Mucosa of rectum (tissue), 2 donors: ENCODE measurements at regions not wholly inside any gene's neighbourhood (a gene's known extent, or its start where the extent isn't known, plus 50 kb on each side); places are given as distances from the start of the nearest gene placed in this dataset.

ENCODE experiments used
- H3K27ac ChIP-seq, 2 donors: one replicate each; pipeline ENCODE4 v1.7.0; 2013; ENCODE audit warnings: inconsistent platforms in 2 of 2, low read depth in 2 of 2, low read length in 2 of 2
- H3K27me3 ChIP-seq, 2 donors: one replicate each; pipeline ENCODE4 v1.7.0; 2013; ENCODE audit warnings: low read length in 2 of 2; ENCODE audit not compliant: control insufficient read depth in 2 of 2, insufficient read depth in 2 of 2
- H3K36me3 ChIP-seq, 2 donors: one replicate each; pipeline ENCODE4 v1.7.0; 2013; ENCODE audit warnings: low read length in 2 of 2; ENCODE audit not compliant: control insufficient read depth in 2 of 2, insufficient read depth in 2 of 2
- H3K4me1 ChIP-seq, 2 donors: one replicate each; pipeline ENCODE4 v1.7.0; 2013; ENCODE audit warnings: low read length in 2 of 2, mild to moderate bottlenecking in 1 of 2; ENCODE audit not compliant: control insufficient read depth in 2 of 2, insufficient read depth in 2 of 2
- H3K4me3 ChIP-seq, 2 donors: one replicate each; pipeline ENCODE4 v1.7.0; 2013; ENCODE audit warnings: low read length in 2 of 2
- H3K9ac ChIP-seq, 2 donors: one replicate each; pipeline ENCODE4 v1.7.0; 2013; ENCODE audit warnings: low read length in 2 of 2, low read depth in 1 of 2, mild to moderate bottlenecking in 1 of 2
- H3K9me3 ChIP-seq, 2 donors: one replicate each; pipeline ENCODE4 v1.7.0; 2013; ENCODE audit warnings: low read length in 2 of 2; ENCODE audit not compliant: control insufficient read depth in 2 of 2
- donor health status: healthy.
- donor health status: Normal muscosa, but diverticular disease.

GRCh38 chr4:16329125-16329796, 103.0 kb upstream of the TAPT1 start:
- peaks cover 0 to 3% of the 10 kb centered on the region in 2 donors for H3K27me3 ChIP-seq
- H3K27ac ChIP-seq: no peak overlapping the region
- H3K9ac ChIP-seq: no peak overlapping the region
- H3K36me3 ChIP-seq: no peaks in the 10 kb centered on the region
- no peak overlapping the region for H3K4me3 ChIP-seq
- H3K4me1 ChIP-seq: no peaks in the 10 kb centered on the region
- H3K9me3 ChIP-seq: no peaks in the 10 kb centered on the region

DNA sequence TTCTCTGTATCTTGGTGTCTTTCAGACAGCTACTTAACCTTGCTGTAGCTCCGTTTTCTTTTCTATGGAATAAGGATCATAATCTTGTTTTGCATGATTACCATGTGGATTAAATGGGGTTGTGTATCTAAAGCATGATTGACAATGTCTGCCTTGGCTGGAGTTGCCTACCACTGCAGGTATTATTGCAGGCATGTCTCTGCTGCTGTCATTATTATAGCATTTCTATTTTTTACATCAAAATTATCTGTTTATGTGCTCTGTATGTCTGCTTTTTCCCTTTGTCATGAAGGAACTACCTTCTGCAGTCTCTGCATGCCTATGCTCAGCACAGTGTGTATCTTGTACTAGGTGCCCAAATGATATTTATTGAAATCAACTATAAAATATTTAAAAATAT, 95.9 kb upstream of the TAPT1 start:
- Histone ChIP-seq H3K27me3 (no peaks in the 10 kb centered on the region), H3K4me3 (no peak overlapping the region), H3K27ac (no peak overlapping the region), H3K9me3 (no peaks in the 10 kb centered on the region), H3K9ac (no peak overlapping the region), H3K36me3 (no peaks in the 10 kb centered on the region), H3K4me1 (no peaks in the 10 kb centered on the region)

- Histone ChIP-seq H3K4me3 (no peak overlapping the region), H3K9me3 (no peaks in the 10 kb centered on the region), H3K27ac (no peak overlapping the region), H3K36me3 (no peaks in the 10 kb centered on the region), H3K27me3 (no peaks in the 10 kb centered on the region), H3K9ac (no peak overlapping the region), H3K4me1 (no peaks in the 10 kb centered on the region)
These were observed 89.2 kb upstream of the TAPT1 start for GRCh38 chr4:16315456-16315855.

DNA sequence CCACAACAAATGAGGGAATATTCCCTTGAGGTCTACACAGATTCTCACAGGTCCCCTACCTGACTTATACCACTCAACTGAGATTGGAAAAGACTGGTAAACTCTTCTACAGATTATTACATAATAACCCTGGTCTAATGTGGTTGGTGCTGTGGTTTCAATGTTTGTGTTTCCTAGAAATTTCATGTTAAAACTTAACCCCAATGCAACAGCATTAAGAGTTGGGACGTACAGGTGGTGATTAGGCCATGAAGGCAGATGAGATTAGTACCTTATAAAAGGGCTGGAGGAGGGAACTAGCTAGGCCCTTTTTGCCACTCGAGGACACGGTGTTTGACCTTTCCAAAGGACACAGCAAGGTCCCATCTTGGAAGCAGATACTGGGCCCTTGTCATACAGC, 84.3 kb upstream of the TAPT1 start:
- Histone ChIP-seq H3K9me3 (no peaks in the 10 kb centered on the region), H3K4me3 (no peak overlapping the region), H3K4me1 (no peaks in the 10 kb centered on the region), H3K9ac (no peak overlapping the region), H3K36me3 (no peaks in the 10 kb centered on the region), H3K27ac (no peak overlapping the region), H3K27me3 (no peaks in the 10 kb centered on the region)

GRCh38 chr4:16302648-16303047, 76.4 kb upstream of the TAPT1 start:
- H3K36me3 ChIP-seq: no peaks in the 10 kb centered on the region
- no peak overlapping the region for H3K27ac ChIP-seq
- H3K9me3 ChIP-seq: no peaks in the 10 kb centered on the region
- H3K4me3 ChIP-seq: no peak overlapping the region
- peaks cover 0 to 2% of the 10 kb centered on the region in 2 donors for H3K27me3 ChIP-seq
- H3K9ac ChIP-seq: no peak overlapping the region
- no peaks in the 10 kb centered on the region for H3K4me1 ChIP-seq

DNA sequence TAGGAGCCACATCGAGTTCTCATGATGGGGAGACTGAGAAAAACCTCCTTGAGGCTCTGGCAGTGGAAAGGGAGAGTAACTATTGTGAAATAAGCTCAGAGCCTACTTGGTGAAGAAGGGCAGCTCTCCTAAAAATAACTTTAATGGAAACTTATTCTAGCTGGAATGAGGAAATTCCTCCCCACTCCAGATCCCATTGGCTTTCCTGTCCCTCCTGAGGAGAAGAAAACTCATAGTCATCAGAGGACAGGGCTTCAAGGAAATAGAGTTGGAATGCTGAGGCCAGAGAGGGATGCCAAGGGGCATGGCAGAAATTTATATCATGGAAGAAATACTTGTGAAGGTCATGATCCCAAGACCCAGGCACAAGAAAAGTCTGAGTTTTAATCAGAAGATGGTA, 70.7 kb upstream of the TAPT1 start:
- H3K4me3 ChIP-seq: no peak overlapping the region
- H3K4me1 ChIP-seq: no peaks in the 10 kb centered on the region
- H3K27me3 ChIP-seq: no peaks in the 10 kb centered on the region
- H3K27ac ChIP-seq: no peak overlapping the region
- no peaks in the 10 kb centered on the region for H3K36me3 ChIP-seq
- no peak overlapping the region for H3K9ac ChIP-seq
- H3K9me3 ChIP-seq: no peaks in the 10 kb centered on the region

DNA sequence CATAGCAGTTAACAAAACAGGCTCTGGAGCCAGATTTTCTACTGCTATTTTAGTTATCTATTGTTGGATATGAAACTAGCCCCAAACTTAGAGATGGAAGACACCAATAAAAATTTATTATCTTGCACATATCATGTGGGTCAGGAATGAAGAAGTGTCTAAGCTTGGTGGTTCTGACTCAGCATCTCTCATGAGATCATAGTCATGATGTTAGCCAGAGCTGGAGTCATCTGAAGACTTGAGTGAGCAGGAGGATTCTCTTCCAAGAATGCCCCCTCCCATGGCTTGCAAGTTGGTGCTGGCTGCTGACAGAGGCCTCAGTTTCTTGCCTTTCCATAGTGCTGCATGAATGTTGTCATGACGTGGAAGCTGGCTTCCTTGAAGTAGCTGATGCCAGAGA, 68.2 kb upstream of the TAPT1 start:
- H3K27me3 ChIP-seq: no peaks in the 10 kb centered on the region
- H3K9me3 ChIP-seq: no peaks in the 10 kb centered on the region
- no peak overlapping the region for H3K9ac ChIP-seq
- H3K4me3 ChIP-seq: no peak overlapping the region
- peaks cover 0 to 7% of the 10 kb centered on the region in 2 donors for H3K4me1 ChIP-seq
- no peak overlapping the region for H3K27ac ChIP-seq
- H3K36me3 ChIP-seq: no peaks in the 10 kb centered on the region

DNA sequence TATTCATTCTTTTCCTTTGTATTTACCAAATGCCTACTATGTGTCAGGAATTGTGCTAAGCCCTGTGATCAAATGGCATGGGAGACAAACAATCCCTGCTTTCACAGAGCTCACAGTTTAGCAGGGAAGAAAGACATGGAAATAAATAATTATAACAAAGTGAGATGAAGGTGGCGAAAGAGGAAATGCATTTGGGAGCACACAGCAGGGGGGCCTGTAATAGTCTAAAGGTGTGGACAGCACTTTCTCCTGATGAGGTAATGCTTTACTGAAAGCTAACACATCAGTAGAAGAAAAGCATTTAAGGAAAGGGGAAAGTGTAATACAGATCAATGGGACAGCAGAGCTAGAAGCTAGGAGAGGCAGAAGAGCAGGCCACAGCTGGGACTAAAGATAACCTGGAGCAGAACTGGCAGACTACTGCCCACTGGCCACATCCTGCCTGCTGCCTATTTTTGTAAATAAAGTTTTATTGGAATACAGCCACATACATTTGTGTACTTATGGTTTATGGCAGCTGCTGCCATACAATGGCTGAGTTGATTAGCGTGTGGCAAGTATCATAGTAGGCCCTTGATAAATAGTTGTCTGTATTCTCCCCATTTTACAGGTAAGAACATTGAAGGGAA, 67.1 kb upstream of the TAPT1 start:
- Histone ChIP-seq H3K9ac (no peak overlapping the region), H3K4me1 (peaks cover 0 to 7% of the 10 kb centered on the region in 2 donors), H3K36me3 (no peaks in the 10 kb centered on the region), H3K4me3 (no peak overlapping the region), H3K27me3 (no peaks in the 10 kb centered on the region), H3K27ac (no peak overlapping the region), H3K9me3 (no peaks in the 10 kb centered on the region)

DNA sequence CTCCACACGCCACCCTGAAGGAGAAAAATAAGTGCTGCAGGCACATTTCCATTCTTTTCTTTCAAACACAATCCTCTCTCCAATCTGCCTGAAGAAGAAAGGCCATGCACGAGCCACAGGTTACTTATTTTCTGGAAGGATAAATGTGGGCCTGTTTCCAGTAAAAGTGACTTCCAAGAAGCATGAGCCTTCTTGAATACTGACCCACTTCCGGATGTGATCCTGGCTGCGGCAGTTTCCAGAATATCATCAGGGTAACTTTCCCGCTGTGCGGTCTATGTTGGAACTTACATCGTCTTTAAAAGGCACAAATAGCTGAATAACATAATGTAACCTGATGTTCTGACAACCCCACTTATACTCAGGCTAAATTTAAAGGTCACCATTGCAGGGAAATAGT, 66.3 kb upstream of the TAPT1 start:
- no peaks in the 10 kb centered on the region for H3K9me3 ChIP-seq
- H3K4me3 ChIP-seq: no peak overlapping the region
- no peaks in the 10 kb centered on the region for H3K36me3 ChIP-seq
- no peak overlapping the region for H3K27ac ChIP-seq
- no peaks in the 10 kb centered on the region for H3K27me3 ChIP-seq
- H3K9ac ChIP-seq: no peak overlapping the region
- peaks cover 0 to 7% of the 10 kb centered on the region in 2 donors for H3K4me1 ChIP-seq

GRCh38 chr4:16290681-16291420, 64.6 kb upstream of the TAPT1 start:
- Histone ChIP-seq H3K9me3 (no peaks in the 10 kb centered on the region), H3K4me1 (peaks cover 0 to 7% of the 10 kb centered on the region in 2 donors), H3K36me3 (no peaks in the 10 kb centered on the region), H3K27ac (no peak overlapping the region), H3K4me3 (peak overlapping the region in 1 of 2 donors; percentile 4), H3K27me3 (no peaks in the 10 kb centered on the region), H3K9ac (no peak overlapping the region)
